HFF-Myc (cell line): ENCODE measurements at regions not wholly inside any gene's neighbourhood (a gene's known extent, or its start where the extent isn't known, plus 50 kb on each side); places are given as distances from the start of the nearest gene placed in this dataset.

Experiments
- DNase-seq: peaks from one replicate; pipeline ENCODE4 v3.0.0-alpha.2; 2011; ENCODE audit warnings: low read depth; ENCODE audit errors: extremely low read depth
- H3K4me3 ChIP-seq: replicated peaks from 2 replicates; pipeline ENCODE4 v1.5.1; 2011; ENCODE audit warnings: low read depth, mild to moderate bottlenecking, control low read depth, low read length
- TF ChIP-seq, protein P1 (sequence below): IDR thresholded peaks from 2 replicates; pipeline ENCODE4 v1.5.1; 2012; ENCODE audit warnings: mild to moderate bottlenecking, low read depth, low read length, control low read depth; ENCODE audit errors: missing control alignments

DNA sequence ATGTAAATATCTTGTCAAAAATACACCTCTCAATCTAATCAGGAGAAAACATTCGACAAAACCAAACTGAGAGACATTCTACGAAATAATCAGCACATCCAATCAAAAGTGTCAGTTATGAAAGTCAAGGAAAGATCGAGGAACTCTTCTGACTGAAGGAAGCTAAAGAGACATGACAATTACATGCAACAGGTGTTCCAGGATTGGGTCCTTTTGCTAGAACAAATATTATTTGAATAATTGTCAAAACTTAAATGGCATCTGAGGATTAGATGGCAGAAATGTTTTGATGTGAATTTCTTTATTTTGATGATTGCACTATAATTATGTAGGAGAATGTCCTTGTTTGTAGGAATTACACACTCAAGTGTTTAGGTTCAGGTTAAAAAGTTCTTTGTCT lies 124.1 kb upstream of the HES1 start:
- TF ChIP-seq, protein P1, sequence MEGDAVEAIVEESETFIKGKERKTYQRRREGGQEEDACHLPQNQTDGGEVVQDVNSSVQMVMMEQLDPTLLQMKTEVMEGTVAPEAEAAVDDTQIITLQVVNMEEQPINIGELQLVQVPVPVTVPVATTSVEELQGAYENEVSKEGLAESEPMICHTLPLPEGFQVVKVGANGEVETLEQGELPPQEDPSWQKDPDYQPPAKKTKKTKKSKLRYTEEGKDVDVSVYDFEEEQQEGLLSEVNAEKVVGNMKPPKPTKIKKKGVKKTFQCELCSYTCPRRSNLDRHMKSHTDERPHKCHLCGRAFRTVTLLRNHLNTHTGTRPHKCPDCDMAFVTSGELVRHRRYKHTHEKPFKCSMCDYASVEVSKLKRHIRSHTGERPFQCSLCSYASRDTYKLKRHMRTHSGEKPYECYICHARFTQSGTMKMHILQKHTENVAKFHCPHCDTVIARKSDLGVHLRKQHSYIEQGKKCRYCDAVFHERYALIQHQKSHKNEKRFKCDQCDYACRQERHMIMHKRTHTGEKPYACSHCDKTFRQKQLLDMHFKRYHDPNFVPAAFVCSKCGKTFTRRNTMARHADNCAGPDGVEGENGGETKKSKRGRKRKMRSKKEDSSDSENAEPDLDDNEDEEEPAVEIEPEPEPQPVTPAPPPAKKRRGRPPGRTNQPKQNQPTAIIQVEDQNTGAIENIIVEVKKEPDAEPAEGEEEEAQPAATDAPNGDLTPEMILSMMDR: no peak
- no peak for DNase-seq
- no peak overlapping the region for H3K4me3 ChIP-seq

DNA sequence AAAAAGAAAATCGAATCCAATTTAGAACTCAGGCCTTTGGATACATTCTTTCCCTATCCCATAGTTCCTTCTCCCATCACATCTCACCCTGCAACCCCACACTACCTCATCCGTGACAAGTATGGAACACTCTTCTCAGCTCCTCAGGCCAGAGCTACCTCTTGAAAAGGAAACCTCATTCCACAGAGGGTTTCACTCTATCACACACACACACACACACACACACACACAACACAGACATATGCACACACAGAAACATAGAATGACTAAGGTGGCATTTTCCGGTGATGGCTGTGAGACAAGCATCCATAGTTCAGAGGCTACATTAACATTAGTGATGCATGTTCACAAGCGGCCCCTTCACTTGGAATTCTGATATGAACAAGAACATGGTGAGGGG lies 122.0 kb upstream of the HES1 start:
- TF ChIP-seq, protein P1: no peak
- DNase-seq: no peak
- H3K4me3 ChIP-seq: no peak overlapping the region

DNA sequence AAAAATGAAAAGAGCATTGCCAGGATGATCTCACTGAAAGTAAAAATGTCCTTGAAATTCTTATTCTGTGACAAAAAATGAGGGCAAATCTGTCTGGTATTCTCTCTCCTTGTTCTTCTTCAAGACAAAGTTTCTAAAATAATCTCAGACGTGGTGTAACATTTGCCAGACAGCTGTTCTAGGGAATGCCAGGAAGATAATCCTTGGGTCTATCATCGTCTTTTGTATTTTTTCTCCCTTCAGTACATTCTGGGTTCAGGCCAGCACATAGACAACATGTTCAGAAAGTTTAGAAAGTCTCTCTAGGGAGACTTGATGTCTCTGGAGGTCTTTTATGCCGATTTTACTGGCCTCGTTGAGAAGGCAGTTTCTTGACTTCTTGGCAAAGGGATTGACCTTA lies 121.2 kb upstream of the HES1 start:
- TF ChIP-seq, protein P1: no peak
- DNase-seq: no peak
- H3K4me3 ChIP-seq: no peak overlapping the region

- TF ChIP-seq, protein P1: no peak
- DNase-seq: no peak
- H3K4me3 ChIP-seq: no peak overlapping the region
Measured at GRCh38 chr3:194019398-194020165, 116.4 kb upstream of the HES1 start.

DNA sequence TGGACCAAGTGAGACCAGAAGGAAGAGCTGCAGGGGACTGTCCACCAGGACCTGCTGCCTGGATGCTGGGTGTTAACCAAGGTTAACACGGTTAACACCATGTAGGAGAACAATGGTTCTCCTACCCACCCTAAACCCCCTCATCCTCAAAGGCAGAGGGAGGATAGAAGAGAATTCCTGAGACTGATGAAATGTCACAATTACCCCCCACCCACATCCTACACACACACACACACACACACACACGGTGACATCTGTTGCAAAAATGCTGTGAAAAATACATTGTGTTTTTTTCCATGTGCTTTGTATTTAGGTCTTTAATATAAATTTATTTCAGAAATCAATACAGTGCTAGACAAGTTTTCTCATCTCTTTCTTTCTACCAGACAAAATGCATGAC lies 113.9 kb upstream of the HES1 start:
- TF ChIP-seq, protein P1: no peak
- no peak overlapping the region for H3K4me3 ChIP-seq
- no peak for DNase-seq

GRCh38 chr3:194022816-194023215 lies 113.1 kb upstream of the HES1 start:
- DNase-seq: no peak
- TF ChIP-seq, protein P1: no peak
- H3K4me3 ChIP-seq: no peak overlapping the region
